ENCODE measurements at regions not wholly inside any gene's neighbourhood (a gene's known extent, or its start where the extent isn't known, plus 50 kb on each side); places are given as distances from the start of the nearest gene placed in this dataset.
A peak's percentile ranks its signal among the peaks of the same experiment; 100 is the strongest.

GRCh38 chr6:74610352-74610751, 595.5 kb downstream of the COL12A1 start:
- no peaks in the 10 kb centered on the region for H3K36me3 Mint-ChIP-seq
- Histone ChIP-seq H3K9me3 (ENCODE audit: low read depth) (no peaks in the 10 kb centered on the region), H3K9ac (no peak overlapping the region), H4K20me1 (ENCODE audit: low read depth) (no peaks in the 10 kb centered on the region), H3K4me3 (no peak overlapping the region), H3K27ac (no peak overlapping the region), H3F3A (ENCODE audit: low read depth) (no peaks in the 10 kb centered on the region), H3K79me2 (ENCODE audit: low read depth) (no peaks in the 10 kb centered on the region), H2AFZ (replicated peaks) (no peak overlapping the region), H3K36me3 (no peaks in the 10 kb centered on the region), H3K4me2 (no peak overlapping the region), H3K27me3 (no peaks in the 10 kb centered on the region), H3K4me1 (peaks cover 4% of the 10 kb centered on the region)
- H3K4me3 Mint-ChIP-seq = no peak overlapping the region
- no peak for TF ChIP-seq EZH2 (IDR thresholded peaks at IDR 0.05)
- TF ChIP-seq, protein P1, sequence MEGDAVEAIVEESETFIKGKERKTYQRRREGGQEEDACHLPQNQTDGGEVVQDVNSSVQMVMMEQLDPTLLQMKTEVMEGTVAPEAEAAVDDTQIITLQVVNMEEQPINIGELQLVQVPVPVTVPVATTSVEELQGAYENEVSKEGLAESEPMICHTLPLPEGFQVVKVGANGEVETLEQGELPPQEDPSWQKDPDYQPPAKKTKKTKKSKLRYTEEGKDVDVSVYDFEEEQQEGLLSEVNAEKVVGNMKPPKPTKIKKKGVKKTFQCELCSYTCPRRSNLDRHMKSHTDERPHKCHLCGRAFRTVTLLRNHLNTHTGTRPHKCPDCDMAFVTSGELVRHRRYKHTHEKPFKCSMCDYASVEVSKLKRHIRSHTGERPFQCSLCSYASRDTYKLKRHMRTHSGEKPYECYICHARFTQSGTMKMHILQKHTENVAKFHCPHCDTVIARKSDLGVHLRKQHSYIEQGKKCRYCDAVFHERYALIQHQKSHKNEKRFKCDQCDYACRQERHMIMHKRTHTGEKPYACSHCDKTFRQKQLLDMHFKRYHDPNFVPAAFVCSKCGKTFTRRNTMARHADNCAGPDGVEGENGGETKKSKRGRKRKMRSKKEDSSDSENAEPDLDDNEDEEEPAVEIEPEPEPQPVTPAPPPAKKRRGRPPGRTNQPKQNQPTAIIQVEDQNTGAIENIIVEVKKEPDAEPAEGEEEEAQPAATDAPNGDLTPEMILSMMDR (IDR thresholded peaks at IDR 0.05) = no peak
- no peak for TF ChIP-seq EZH2phosphoT487 (IDR thresholded peaks at IDR 0.05)
- no peak for DNase-seq (ENCODE audit: low spot score)
- H3K4me1 Mint-ChIP-seq = peaks cover 6% of the 10 kb centered on the region
- no peak overlapping the region for H3K27ac Mint-ChIP-seq
- no peaks in the 10 kb centered on the region for H3K9me3 Mint-ChIP-seq
- no peaks in the 10 kb centered on the region for H3K27me3 Mint-ChIP-seq (ENCODE audit: insufficient read depth, low read depth)

GRCh38 chr6:74609871-74610270, 596.0 kb downstream of the COL12A1 start:
- H3K36me3 Mint-ChIP-seq = no peaks in the 10 kb centered on the region
- no peak overlapping the region for H3K4me3 Mint-ChIP-seq
- no peaks in the 10 kb centered on the region for H3K27me3 Mint-ChIP-seq (ENCODE audit: insufficient read depth, low read depth)
- Histone ChIP-seq H3F3A (ENCODE audit: low read depth) (no peaks in the 10 kb centered on the region), H3K36me3 (no peaks in the 10 kb centered on the region), H3K27me3 (no peaks in the 10 kb centered on the region), H3K4me3 (no peak overlapping the region), H3K4me2 (no peak overlapping the region), H3K9me3 (ENCODE audit: low read depth) (no peaks in the 10 kb centered on the region), H4K20me1 (ENCODE audit: low read depth) (no peaks in the 10 kb centered on the region), H2AFZ (replicated peaks) (no peak overlapping the region), H3K9ac (no peak overlapping the region), H3K79me2 (ENCODE audit: low read depth) (no peaks in the 10 kb centered on the region), H3K27ac (no peak overlapping the region), H3K4me1 (peaks cover 4% of the 10 kb centered on the region)
- H3K9me3 Mint-ChIP-seq = no peaks in the 10 kb centered on the region
- TF ChIP-seq EZH2phosphoT487 (IDR thresholded peaks at IDR 0.05) = no peak
- DNase-seq (ENCODE audit: low spot score) = no peak
- no peak overlapping the region for H3K27ac Mint-ChIP-seq
- peaks cover 6% of the 10 kb centered on the region for H3K4me1 Mint-ChIP-seq

GRCh38 chr6:74607934-74608333, 597.9 kb downstream of the COL12A1 start:
- H3K4me3 ChIP-seq = no peak overlapping the region
- H3K4me2 ChIP-seq = no peak overlapping the region
- H3K9me3 ChIP-seq (ENCODE audit: low read depth) = no peaks in the 10 kb centered on the region
- H3K27ac ChIP-seq = no peak overlapping the region
- H3K4me3 Mint-ChIP-seq = no peak overlapping the region
- H3K27me3 Mint-ChIP-seq (ENCODE audit: insufficient read depth, low read depth) = no peaks in the 10 kb centered on the region
- no peaks in the 10 kb centered on the region for H3K9me3 Mint-ChIP-seq
- TF ChIP-seq EZH2phosphoT487 (IDR thresholded peaks at IDR 0.05) (no peak), EZH2 (IDR thresholded peaks at IDR 0.05) (no peak)
- TF ChIP-seq, protein P1 (IDR thresholded peaks at IDR 0.05) = no peak
- H3K9ac ChIP-seq = no peak overlapping the region
- H2AFZ ChIP-seq (replicated peaks) = no peak overlapping the region
- no peak overlapping the region for H3K27ac Mint-ChIP-seq
- H4K20me1 ChIP-seq (ENCODE audit: low read depth) = no peaks in the 10 kb centered on the region
- no peaks in the 10 kb centered on the region for H3K36me3 Mint-ChIP-seq
- DNase-seq (ENCODE audit: low spot score) = peak; percentile 29
- peaks cover 4% of the 10 kb centered on the region for H3K4me1 ChIP-seq
- no peaks in the 10 kb centered on the region for H3K79me2 ChIP-seq (ENCODE audit: low read depth)
- no peaks in the 10 kb centered on the region for H3K36me3 ChIP-seq
- H3K4me1 Mint-ChIP-seq = peaks cover 6% of the 10 kb centered on the region
- H3K27me3 ChIP-seq = no peaks in the 10 kb centered on the region
- H3F3A ChIP-seq (ENCODE audit: low read depth) = no peaks in the 10 kb centered on the region

DNA sequence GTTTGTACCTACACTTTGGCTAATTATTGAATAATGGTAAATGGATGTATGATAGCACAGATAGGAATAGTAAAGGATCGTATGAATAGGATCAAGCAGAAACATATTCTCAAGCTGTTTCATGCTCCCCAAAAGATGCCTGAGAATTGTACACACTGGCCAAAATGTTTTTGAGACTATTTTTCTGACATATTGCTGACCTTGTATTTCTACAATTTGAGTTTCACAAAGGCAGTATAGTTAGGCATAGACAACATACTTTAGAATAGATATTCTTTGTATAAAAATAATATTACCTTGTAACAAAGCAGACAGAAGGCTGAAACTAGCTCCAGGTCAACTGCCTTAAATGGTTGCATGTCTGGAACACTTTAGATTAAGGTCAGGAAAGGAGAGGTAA, 598.4 kb downstream of the COL12A1 start:
- no peak overlapping the region for H3K4me3 ChIP-seq
- H3K4me2 ChIP-seq = no peak overlapping the region
- H3K27ac ChIP-seq = no peak overlapping the region
- Mint-ChIP-seq H3K4me1 (peaks cover 6% of the 10 kb centered on the region), H3K36me3 (no peaks in the 10 kb centered on the region), H3K4me3 (no peak overlapping the region), H3K27ac (no peak overlapping the region), H3K27me3 (ENCODE audit: insufficient read depth, low read depth) (no peaks in the 10 kb centered on the region), H3K9me3 (no peaks in the 10 kb centered on the region)
- TF ChIP-seq, protein P1 (IDR thresholded peaks at IDR 0.05) = no peak
- TF ChIP-seq EZH2 (IDR thresholded peaks at IDR 0.05) (no peak), EZH2phosphoT487 (IDR thresholded peaks at IDR 0.05) (no peak)
- H3K4me1 ChIP-seq = peaks cover 4% of the 10 kb centered on the region
- H3K36me3 ChIP-seq = no peaks in the 10 kb centered on the region
- H3K27me3 ChIP-seq = no peaks in the 10 kb centered on the region
- H3F3A ChIP-seq (ENCODE audit: low read depth) = no peaks in the 10 kb centered on the region
- no peaks in the 10 kb centered on the region for H3K9me3 ChIP-seq (ENCODE audit: low read depth)
- no peak overlapping the region for H3K9ac ChIP-seq
- no peak for DNase-seq (ENCODE audit: low spot score)
- no peaks in the 10 kb centered on the region for H4K20me1 ChIP-seq (ENCODE audit: low read depth)
- H3K79me2 ChIP-seq (ENCODE audit: low read depth) = no peaks in the 10 kb centered on the region
- H2AFZ ChIP-seq (replicated peaks) = no peak overlapping the region
